GM18507 (cell line): ENCODE measurements at regions not wholly inside any gene's neighbourhood (a gene's known extent, or its start where the extent isn't known, plus 50 kb on each side); places are given as distances from the start of the nearest gene placed in this dataset.

Source experiments
- DNase-seq: peaks from one replicate; pipeline ENCODE4 v3.0.0; 2011; ENCODE audit warnings: low read depth; ENCODE audit not compliant: insufficient read length; ENCODE audit errors: extremely low spot score
- FAIRE-seq: peaks from 2 replicates; lab custom pipeline; 2011; peaks lifted over from hg19 to GRCh38; lab: Jason Lieb, UNC

DNA sequence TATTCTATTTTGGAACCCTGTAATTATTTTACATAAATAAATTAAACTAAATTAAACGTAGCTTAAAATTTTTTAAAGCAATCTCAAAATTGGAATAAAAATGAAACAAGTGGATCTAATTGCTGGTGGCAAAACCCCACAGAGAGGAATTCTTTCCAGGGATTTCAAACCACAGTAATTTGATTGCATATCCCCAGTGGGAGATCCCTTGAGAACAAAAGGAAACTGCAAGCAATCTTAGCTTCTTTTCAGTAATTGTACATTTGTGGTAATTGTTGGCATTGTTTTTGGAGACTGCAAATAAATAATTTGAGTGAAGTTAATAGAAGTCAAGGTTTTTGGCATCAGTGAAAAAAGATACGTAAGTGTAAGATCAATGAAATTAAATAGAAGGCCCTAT is 58.7 kb upstream of the MYCN start:
- FAIRE-seq (no peak), DNase-seq (no peak)

DNA sequence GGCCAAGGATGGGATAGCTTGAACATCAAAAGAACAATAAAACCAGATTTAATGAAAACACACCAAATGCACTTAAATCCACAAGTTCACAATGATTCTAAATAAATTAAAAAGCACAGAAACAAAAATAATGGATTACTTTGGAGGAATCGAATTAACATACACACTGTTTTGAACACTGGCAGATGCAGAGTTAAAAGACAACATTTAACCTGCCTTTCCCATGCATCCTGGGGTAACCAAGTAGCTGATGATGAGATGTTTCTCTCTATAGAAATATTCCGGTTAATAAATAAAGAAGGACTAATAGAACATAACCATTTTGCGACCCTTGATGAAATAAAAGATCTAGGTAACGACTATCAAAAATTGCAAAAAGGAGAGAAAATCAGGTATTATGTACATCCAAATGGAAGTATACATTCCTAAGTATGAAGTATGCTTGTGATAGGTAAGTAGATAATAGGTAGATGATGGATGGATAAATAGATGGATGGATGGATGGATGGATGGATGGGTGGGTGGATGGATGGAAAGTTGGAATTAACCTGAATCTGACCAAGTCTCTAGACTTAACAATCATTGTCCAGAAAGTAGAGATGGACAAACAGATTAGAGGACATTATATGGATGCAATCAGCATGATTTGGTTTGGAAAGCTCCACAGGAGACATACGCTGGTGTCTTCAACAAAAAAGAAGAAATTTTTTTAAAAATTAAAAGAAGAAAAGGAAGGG is 57.4 kb upstream of the MYCN start:
- no peak for DNase-seq
- no peak for FAIRE-seq

DNA sequence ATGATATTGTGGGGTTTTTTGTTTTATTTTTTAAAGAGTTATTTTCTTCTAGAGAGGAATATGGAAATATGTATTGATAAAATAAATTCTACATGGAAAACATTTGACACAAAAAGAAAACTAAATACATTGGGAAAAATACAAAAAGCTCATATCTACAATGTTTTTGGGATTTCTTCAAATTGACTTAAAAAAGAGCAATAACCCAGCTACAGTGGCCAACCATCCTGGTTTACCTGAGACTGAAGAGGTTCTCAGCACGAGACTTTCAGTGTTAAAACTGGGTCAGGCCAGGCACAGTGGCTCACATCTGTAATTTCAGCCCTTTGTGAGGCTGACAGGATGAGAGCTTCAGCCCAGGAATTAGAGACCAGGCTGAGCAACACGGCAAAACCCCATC is 56.7 kb upstream of the MYCN start:
- FAIRE-seq = no peak

DNA sequence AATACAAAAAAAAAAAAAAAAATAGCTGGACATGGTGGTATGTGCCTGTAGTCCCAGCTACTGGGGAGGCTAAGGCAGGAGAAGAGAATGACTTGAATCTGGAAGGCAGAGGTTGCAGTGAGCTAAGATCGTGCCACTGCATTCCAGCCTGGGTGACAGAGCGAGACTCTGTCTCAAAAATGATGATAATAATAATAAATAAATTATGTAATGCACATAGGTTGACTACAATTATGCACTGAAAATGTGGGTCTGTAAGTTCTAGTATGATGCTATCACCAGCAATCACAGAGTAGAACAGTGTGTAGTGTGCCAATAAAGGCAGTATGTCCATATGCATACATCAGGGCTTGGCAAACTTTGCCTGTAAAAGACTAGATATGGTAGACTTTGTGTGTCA is 55.6 kb upstream of the MYCN start:
- FAIRE-seq (no peak), DNase-seq (no peak)

More for the DNA sequence above, 56.7 kb upstream of the MYCN start:
- no peak for DNase-seq

DNA sequence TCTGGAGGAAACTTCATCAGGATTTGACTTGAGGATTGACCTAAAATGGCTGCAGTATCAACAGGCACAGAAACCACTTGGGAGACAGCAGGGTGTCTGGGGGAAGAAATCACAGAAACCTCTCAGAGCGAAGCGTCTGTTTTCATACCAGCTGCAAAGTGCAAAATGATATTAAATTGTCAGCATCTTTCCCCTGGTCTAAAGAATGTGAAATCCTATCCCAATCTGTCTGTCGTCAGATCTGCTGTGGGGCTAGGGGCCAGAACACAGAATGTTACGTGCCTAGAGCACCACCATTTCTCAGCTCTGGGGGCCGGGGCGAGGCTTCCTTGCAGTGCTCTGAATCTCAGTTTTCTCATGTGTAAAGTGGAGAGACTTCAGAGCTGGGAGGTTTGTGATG is 54.1 kb upstream of the MYCN start:
- FAIRE-seq (no peak), DNase-seq (no peak)

DNA sequence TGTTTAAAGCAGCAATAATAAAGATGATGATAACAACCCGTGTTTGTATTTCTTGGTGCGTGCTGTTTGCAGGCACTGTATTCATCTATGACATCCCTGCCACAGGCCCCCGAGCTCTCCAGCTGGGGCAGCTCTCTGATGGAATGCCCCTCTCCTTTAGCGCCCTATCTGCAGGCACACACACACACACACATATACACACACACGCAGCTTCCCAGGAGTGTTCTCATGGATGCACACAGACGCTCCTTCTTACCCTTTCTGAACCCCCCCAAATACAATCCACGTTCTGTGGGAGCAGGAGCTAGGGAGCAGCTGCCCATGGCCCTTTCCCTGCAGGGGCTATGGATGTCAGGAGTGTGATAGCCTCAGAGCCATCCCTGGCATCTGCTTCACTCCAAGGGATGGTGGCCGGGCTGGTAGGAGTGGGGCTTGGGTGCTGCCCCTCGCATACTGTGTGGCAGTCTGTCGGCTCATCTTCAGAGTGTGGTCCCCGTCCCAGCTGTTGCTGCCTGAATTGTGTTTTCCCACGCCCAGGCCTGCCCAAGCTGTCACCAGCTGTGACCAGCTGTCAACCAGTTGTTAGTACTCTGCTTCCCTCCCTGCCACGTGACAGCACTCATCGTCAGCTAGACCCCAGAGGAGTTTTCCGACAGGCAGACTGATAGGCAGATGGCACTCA is 50.8 kb upstream of the MYCN start:
- DNase-seq = no peak
- no peak for FAIRE-seq

DNA sequence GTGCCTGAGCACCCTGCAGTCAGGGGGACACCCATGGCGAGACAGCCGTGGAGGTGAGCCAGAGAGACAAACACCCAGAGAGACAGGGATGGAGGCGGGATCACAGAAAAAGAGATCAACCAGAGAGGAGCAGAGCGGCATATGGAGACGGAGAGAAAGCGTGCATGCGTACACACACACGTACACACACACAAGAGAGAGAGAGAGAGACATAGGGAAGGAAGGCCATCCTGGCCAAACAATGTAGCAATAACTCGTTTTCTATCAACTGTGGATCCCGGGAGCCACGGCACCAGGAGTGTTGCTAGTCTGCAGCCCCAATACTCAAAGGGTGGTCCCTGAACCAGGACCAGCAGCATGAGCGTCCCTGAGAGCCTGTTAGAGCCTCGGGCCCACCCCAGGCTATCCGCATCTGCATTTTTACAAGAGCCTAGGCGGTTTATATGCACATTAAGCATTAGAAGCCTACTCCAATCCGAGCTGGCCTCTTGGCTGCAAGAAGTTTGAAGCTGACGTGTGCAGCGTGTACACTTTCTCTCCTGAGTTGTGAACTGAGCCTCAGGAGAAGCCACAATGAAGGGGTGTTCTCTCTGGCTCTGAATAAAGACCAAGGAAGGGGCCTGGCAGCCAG is 50.1 kb upstream of the MYCN start:
- DNase-seq = no peak
- FAIRE-seq = no peak
